K562 (cell line): ENCODE measurements at regions not wholly inside any gene's neighbourhood (a gene's known extent, or its start where the extent isn't known, plus 50 kb on each side); places are given as distances from the start of the nearest gene placed in this dataset.
A peak's percentile ranks its signal among the peaks of the same experiment; 100 is the strongest.

Experiments used
- ATAC-seq: fragments of 200-7000 bp; cut with Tn5 transposase; 3 replicates; pipeline ENCODE4 v1.9.1; 2020; ENCODE audit warnings: moderate library complexity
- BruUV-seq: library from RNA; stranded (reverse); fragments of 400-500 nt; replicated peaks from 2 replicates; lab custom pipeline; 2021; lab: Mats Ljungman, UMichigan
- CTCF ChIA-PET: fragments of 300-600 bp; formaldehyde crosslinking; extraction: SDS; loops from one replicate; lab custom pipeline; 2021; ENCODE audit warnings: low intra/inter-chr PET ratio; lab: Yijun Ruan, JAX
- POLR2A ChIA-PET: fragments of 300-600, 350-650 bp; sonication (Branson Sonifier 250); formaldehyde crosslinking; extraction: SDS; loops from one replicate; lab custom pipeline; 2021; ENCODE audit warnings: antibody characterized with exemption, inconsistent platforms; lab: Yijun Ruan, JAX
- DNase-seq, 4 experiments: peaks; one replicate each; pipeline versions ENCODE4 v3.0.0 to v3.0.0-alpha.2; 2011 to 2018; ENCODE audit warnings: low spot score in 3 of 4, mixed read lengths in 3 of 4; ENCODE audit errors: extremely low read depth in 1 of 4
- FAIRE-seq: peaks from 2 replicates; lab custom pipeline; 2011; peaks lifted over from hg19 to GRCh38; lab: Jason Lieb, UNC
- H2AFZ ChIP-seq: 2 replicates; pipeline ENCODE4 v1.6.0; 2011; ENCODE audit warnings: low read depth, low read length, control low read depth, inconsistent platforms
- H3K27ac ChIP-seq: fragments of 200-600 bp; 3 replicates; pipeline ENCODE4 v1.8.0; 2011; ENCODE audit warnings: low read depth, mild to moderate bottlenecking, control low read depth, inconsistent platforms, low read length, moderate library complexity, mixed read lengths; ENCODE audit errors: extremely low read depth
- H3K27me3 ChIP-seq, 2 experiments: fragments of 300-600 bp in 1 of 2; 2 replicates in 1 of 2; 3 replicates in 1 of 2; pipeline versions ENCODE4 v1.6.0 to v1.8.0; 2011; ENCODE audit warnings: inconsistent platforms in 2 of 2, low read length in 2 of 2, mild to moderate bottlenecking in 1 of 2, mixed read lengths in 1 of 2, moderate library complexity in 1 of 2; ENCODE audit not compliant: control insufficient read depth in 2 of 2, insufficient read depth in 2 of 2
- H3K36me3 ChIP-seq: fragments of 300-600 bp; 3 replicates; pipeline ENCODE4 v1.8.0; 2011; ENCODE audit warnings: mild to moderate bottlenecking, low read length, inconsistent platforms; ENCODE audit not compliant: control insufficient read depth, insufficient read depth
- H3K4me1 ChIP-seq, 2 experiments: fragments of 200-600 bp in 1 of 2; replicated peaks in 1 of 2; 2 replicates in 1 of 2; 3 replicates in 1 of 2; pipeline versions ENCODE4 v1.5.1 to v1.8.0; 2011; ENCODE audit warnings: inconsistent platforms in 2 of 2, low read length in 2 of 2, mild to moderate bottlenecking in 1 of 2, mixed read lengths in 1 of 2, moderate library complexity in 1 of 2; ENCODE audit not compliant: control insufficient read depth in 2 of 2, insufficient read depth in 2 of 2
- H3K4me2 ChIP-seq: 2 replicates; pipeline ENCODE4 v1.6.1; 2011; ENCODE audit warnings: low read length, control low read depth, inconsistent platforms, mixed read lengths; ENCODE audit not compliant: insufficient read depth
- H3K4me3 ChIP-seq: fragments of 200-600 bp; sonication (generic), shearing (Covaris generic); 2 replicates; pipeline ENCODE4 v1.5.1; 2016; ENCODE audit warnings: control low read depth, inconsistent platforms
- H3K79me2 ChIP-seq: fragments of 200-600 bp; 3 replicates; pipeline ENCODE4 v1.8.0; 2011; ENCODE audit warnings: low read length, inconsistent platforms; ENCODE audit not compliant: control insufficient read depth, insufficient read depth
- H3K9ac ChIP-seq, 2 experiments: 2 replicates each; pipeline versions ENCODE4 v1.6.0 to v1.6.1; 2011; ENCODE audit warnings: low read depth in 2 of 2, low read length in 2 of 2, control low read depth in 1 of 2, inconsistent platforms in 1 of 2, mild to moderate bottlenecking in 1 of 2, mixed read lengths in 1 of 2; ENCODE audit not compliant: insufficient read depth in 1 of 2
- H3K9me1 ChIP-seq: one replicate; pipeline ENCODE4 v1.6.0; 2011; ENCODE audit warnings: inconsistent platforms, mild to moderate bottlenecking, low read length, moderate library complexity; ENCODE audit not compliant: control insufficient read depth, insufficient read depth
- H3K9me3 ChIP-seq: replicated peaks from 2 replicates; pipeline ENCODE4 v1.5.1; 2011; ENCODE audit warnings: low read depth, low read length, inconsistent platforms; ENCODE audit not compliant: control insufficient read depth, insufficient read depth
- H4K20me1 ChIP-seq: replicated peaks from 2 replicates; pipeline ENCODE4 v1.6.1; 2011; ENCODE audit warnings: low read length, inconsistent platforms, mixed read lengths; ENCODE audit not compliant: control insufficient read depth, insufficient read depth
- MCM5 ChIP-seq: fragments of 450-650 bp; IDR thresholded peaks from 2 replicates; pipeline ENCODE4 v1.6.1; 2016; ENCODE audit warnings: low read depth
- NRF1 ChIP-seq, 2 experiments: fragments of 450-650 bp; IDR thresholded peaks in 1 of 2; conservative IDR thresholded peaks in 1 of 2; 2 replicates each; pipeline ENCODE4 v1.6.1; 2014; ENCODE audit warnings: mild to moderate bottlenecking in 2 of 2
- ZNF445 ChIP-seq: fragments of 250-450 bp; sonication (Bioruptor Pico); IDR thresholded peaks from 2 replicates; pipeline ENCODE4 v1.4.0; 2020; ENCODE audit warnings: low read depth, mild to moderate bottlenecking, moderate library complexity
- WGBS: fragments of 100-300 bp; shearing (Covaris generic); methylation state at CpG from one replicate; pipeline ENCODE4 v1.1.6; 2016; ENCODE audit warnings: low coverage, mixed read lengths; ENCODE audit not compliant: insufficient coverage; ENCODE audit errors: missing lambda C conversion rate; 5-methylcytosine and 5-hydroxymethylcytosine counted together
- in situ Hi-C: fragments of 300-500 bp; cut with MboI; formaldehyde crosslinking; loops from 4 replicates; pipeline ENCODE4 v1.15.0; 2018; ENCODE audit warnings: inconsistent platforms, mixed read lengths
- intact Hi-C: fragments of 100-400 bp; cut with micrococcal nuclease; formaldehyde crosslinking; loops from 2 replicates; pipeline ENCODE4 v1.14.2; 2022
- TF ChIP-seq, protein P1 (sequence below): fragments of 450-650 bp; formaldehyde crosslinking; IDR thresholded peaks from 2 replicates; pipeline ENCODE4 v1.4.0; 2020; ENCODE audit warnings: mild to moderate bottlenecking, moderate library complexity
- TF ChIP-seq, protein P2 (sequence below): IDR thresholded peaks from 2 replicates; pipeline ENCODE4 v1.6.1; 2011; ENCODE audit not compliant: insufficient read length; ENCODE audit errors: extremely low read depth
- TF ChIP-seq, protein P3 (sequence below): IDR thresholded peaks from 2 replicates; pipeline ENCODE4 v1.6.1; 2016; ENCODE audit warnings: missing genetic modification characterization, missing compliant biosample characterization

DNA sequence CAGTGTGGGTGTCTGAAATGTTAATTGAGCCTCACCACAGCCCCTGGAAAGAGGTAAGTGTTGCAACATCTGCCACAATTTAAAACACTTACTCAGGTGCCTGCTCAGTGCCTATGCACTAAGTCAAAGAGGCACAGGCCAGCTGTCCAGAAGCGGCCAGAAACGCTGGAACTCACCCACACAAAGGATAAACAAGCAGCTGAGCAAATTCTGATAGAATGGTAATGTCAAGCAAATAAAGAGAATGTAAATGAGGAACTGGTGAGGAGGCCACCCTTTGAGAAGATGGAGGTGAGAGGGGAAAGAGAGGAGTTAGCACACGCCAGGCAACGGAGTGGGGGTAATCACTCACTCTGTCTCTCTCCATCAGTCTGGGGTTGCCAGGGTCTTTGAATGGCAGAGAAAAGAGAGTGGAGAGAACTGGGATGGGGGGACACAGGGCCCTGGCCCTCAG lies 67.7 kb upstream of the SERP2 start (continued):
- TF ChIP-seq, protein P1, sequence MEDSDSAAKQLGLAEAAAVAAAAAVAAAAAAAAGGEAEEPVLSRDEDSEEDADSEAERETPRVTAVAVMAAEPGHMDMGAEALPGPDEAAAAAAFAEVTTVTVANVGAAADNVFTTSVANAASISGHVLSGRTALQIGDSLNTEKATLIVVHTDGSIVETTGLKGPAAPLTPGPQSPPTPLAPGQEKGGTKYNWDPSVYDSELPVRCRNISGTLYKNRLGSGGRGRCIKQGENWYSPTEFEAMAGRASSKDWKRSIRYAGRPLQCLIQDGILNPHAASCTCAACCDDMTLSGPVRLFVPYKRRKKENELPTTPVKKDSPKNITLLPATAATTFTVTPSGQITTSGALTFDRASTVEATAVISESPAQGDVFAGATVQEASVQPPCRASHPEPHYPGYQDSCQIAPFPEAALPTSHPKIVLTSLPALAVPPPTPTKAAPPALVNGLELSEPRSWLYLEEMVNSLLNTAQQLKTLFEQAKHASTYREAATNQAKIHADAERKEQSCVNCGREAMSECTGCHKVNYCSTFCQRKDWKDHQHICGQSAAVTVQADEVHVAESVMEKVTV: no peak
- TF ChIP-seq, protein P2, sequence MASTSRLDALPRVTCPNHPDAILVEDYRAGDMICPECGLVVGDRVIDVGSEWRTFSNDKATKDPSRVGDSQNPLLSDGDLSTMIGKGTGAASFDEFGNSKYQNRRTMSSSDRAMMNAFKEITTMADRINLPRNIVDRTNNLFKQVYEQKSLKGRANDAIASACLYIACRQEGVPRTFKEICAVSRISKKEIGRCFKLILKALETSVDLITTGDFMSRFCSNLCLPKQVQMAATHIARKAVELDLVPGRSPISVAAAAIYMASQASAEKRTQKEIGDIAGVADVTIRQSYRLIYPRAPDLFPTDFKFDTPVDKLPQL: no peak
- no peak for TF ChIP-seq NRF1 (conservative IDR thresholded peaks at IDR 0.05 in 1 of 2, IDR thresholded peaks at IDR 0.05 in 1 of 2)

DNA sequence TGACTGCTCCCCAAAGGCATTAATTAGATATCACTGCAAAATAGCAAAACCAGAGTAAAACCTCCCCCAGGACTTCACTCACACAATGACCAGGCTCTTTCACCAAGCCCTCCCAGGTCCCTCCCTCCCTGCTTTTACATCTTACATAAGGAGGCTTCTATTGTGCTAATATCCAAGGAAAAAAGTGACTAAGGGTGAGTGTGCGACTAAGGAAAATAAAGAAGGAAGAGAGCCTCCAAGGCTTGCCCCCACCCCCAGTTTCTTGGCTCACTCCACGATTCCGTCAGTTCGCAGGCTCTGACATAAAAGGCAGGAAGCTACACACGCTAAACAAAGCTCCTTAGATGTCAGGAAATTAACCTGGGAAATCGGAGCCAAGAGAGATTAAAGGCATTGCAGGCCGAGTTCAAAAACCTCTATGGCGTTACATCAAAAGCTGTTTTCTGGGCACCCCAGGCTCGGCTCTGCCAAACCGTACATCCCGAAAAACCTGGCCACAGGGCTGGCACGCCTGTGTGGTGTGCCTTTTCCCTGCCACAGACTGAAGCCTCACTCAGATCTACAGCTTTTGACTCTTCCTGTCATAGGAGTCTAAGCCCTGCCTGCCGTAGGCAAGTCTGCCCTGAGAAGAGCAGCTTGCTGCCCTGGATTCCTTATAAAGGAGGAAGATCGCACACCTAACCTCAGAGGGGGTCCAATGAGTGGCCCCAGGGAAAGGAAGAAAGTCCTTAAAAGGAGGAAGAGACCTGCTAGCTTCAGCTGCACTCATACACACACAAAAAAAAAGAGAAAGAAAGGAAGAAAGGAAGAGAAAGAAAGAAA lies 67.0 kb upstream of the SERP2 start:
- ATAC-seq (no peak), FAIRE-seq (no peak), DNase-seq (no peak)
- H4K20me1 ChIP-seq: no peaks in the 10 kb centered on the region
- no peaks in the 10 kb centered on the region for H3K36me3 ChIP-seq
- H3K4me2 ChIP-seq: no peak overlapping the region
- H3K79me2 ChIP-seq: no peaks in the 10 kb centered on the region
- no peak overlapping the region for H3K9ac ChIP-seq
- H3K4me1 ChIP-seq: no peaks in the 10 kb centered on the region
- ChIA-PET POLR2A (interaction anchor here (0.6 kb wide), 1 partner anchor 11 kb away, joined by 3 read pairs; no protein-coding TSS in a partner anchor), CTCF (no interaction called here)
- 8% methylated on average over 9 of the region's 14 CpGs for WGBS
- no TSS peak for BruUV-seq
- H2AFZ ChIP-seq: no peak overlapping the region
- H3K9me1 ChIP-seq: no peaks in the 10 kb centered on the region
- intact Hi-C loops: loop anchor here (5.0 kb wide), 1 partner anchor 64 kb away; no protein-coding TSS in a partner anchor
- H3K4me3 ChIP-seq: no peak overlapping the region
- H3K9me3 ChIP-seq: no peaks in the 10 kb centered on the region
- TF ChIP-seq, protein P3, sequence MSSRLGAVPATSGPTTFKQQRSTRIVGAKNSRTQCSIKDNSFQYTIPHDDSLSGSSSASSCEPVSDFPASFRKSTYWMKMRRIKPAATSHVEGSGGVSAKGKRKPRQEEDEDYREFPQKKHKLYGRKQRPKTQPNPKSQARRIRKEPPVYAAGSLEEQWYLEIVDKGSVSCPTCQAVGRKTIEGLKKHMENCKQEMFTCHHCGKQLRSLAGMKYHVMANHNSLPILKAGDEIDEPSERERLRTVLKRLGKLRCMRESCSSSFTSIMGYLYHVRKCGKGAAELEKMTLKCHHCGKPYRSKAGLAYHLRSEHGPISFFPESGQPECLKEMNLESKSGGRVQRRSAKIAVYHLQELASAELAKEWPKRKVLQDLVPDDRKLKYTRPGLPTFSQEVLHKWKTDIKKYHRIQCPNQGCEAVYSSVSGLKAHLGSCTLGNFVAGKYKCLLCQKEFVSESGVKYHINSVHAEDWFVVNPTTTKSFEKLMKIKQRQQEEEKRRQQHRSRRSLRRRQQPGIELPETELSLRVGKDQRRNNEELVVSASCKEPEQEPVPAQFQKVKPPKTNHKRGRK (tag): peak; percentile 72; the same call in 1 of the 2 replicates
- TF ChIP-seq, protein P2: no peak
- TF ChIP-seq ZNF445: no peak
- TF ChIP-seq MCM5: no peak
- H3K27me3 ChIP-seq: peaks cover 6 to 34% of the 10 kb centered on the region in 2 experiments; a peak in 3 of 5 replicates
- no peak overlapping the region for H3K27ac ChIP-seq
- in situ Hi-C loops: no loop called here
